SU-DHL-6 (cell line): ENCODE measurements at regions not wholly inside any gene's neighbourhood (a gene's known extent, or its start where the extent isn't known, plus 50 kb on each side); places are given as distances from the start of the nearest gene placed in this dataset.

Source experiments
- CTCF ChIP-seq: fragments of 200-600 bp; sonication (generic); IDR thresholded peaks from one replicate; pipeline ENCODE4 v1.5.1; 2017; ENCODE audit warnings: antibody characterized with exemption, mild to moderate bottlenecking, low read length, moderate library complexity; ENCODE audit not compliant: insufficient read depth, poor library complexity, severe bottlenecking
- EZH2phosphoT487 ChIP-seq: fragments of 200-600 bp; sonication (generic), shearing (Covaris generic); conservative IDR thresholded peaks from 2 replicates; pipeline ENCODE4 v1.6.1; 2018; ENCODE audit warnings: mild to moderate bottlenecking, antibody characterized with exemption, low read length, moderate library complexity, mixed read lengths

DNA sequence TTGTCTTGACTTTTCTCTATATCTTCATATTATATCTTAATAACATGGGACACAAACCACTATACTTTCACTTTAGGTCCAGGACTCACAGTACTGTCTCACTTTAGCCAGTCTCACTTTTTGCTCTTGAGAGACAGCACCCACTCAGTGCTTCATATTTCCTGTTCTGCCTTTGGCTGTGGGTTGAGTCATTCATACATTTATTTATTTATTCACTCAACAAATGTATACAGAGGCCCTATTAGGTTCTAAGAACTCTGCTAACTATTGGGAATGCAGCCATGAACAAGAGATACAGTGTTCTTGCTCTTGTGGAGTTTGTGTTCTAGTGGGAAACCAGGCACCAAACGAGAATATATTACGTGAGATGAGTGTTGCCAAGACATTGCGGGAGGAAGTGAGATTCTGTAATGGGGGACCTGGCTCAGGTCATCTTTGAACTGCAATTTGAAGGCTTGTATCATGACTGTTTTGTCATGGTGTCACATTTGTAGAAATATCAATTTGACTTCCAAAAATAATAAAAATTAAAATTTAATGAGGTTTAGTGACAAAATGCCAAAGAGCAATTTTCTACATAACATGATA lies 190.1 kb downstream of the SDHAF3 start:
- TF ChIP-seq CTCF = no peak
- TF ChIP-seq EZH2phosphoT487 = no peak
